ENCODE measurements at regions not wholly inside any gene's neighbourhood (a gene's known extent, or its start where the extent isn't known, plus 50 kb on each side); places are given as distances from the start of the nearest gene placed in this dataset.

- TF ChIP-seq CTCF (IDR thresholded peaks at IDR 0.05) = no peak
- TF ChIP-seq POLR2A (IDR thresholded peaks at IDR 0.05) = no peak
These were observed 244.7 kb downstream of the HRH4 start for GRCh38 chr18:24704946-24705630.

Data from adrenal gland (tissue), 5 donors.